ENCODE measurements at regions not wholly inside any gene's neighbourhood (a gene's known extent, or its start where the extent isn't known, plus 50 kb on each side); places are given as distances from the start of the nearest gene placed in this dataset.

- Histone ChIP-seq H3K4me3 (replicated peaks in 1 of 2; ENCODE audit: low read depth in 1 of 2, low read length in 2 of 2) (no peak overlapping the region), H3K27me3 (ENCODE audit: insufficient read depth, low read length) (no peaks in the 10 kb centered on the region), H4K20me1 (ENCODE audit: insufficient read depth) (no peaks in the 10 kb centered on the region), H3K9me3 (ENCODE audit: control insufficient read depth in 1 of 2, insufficient read depth in 1 of 2, low read depth in 1 of 2, low read length in 2 of 2) (no peaks in the 10 kb centered on the region), H3K9ac (ENCODE audit: low read length) (no peak overlapping the region), H3K4me2 (ENCODE audit: low read length) (no peak overlapping the region), H3K27ac (ENCODE audit: low read depth, low read length) (no peak overlapping the region), H2AFZ (ENCODE audit: low read depth, low read length, poor library complexity, severe bottlenecking) (no peak overlapping the region), H3K79me2 (ENCODE audit: insufficient read depth, low read length) (no peaks in the 10 kb centered on the region), H3K9me2 (ENCODE audit: insufficient read depth) (no peaks in the 10 kb centered on the region), H3K36me3 (ENCODE audit: control insufficient read depth in 1 of 2, insufficient read depth in 2 of 2, low read length in 2 of 2) (no peaks in the 10 kb centered on the region), H3K4me1 (ENCODE audit: control insufficient read depth in 1 of 2, insufficient read depth in 2 of 2, low read length in 2 of 2) (no peaks in the 10 kb centered on the region)
- ATAC-seq, result no peak
- TF ChIP-seq MAX (IDR thresholded peaks at IDR 0.05) (no peak), EGR1 (IDR thresholded peaks at IDR 0.05; ENCODE audit: low read depth) (no peak), ZNF274 (IDR thresholded peaks at IDR 0.05; ENCODE audit: low read depth, low read length) (no peak)
- intact Hi-C loops (cut with micrococcal nuclease), result loop anchor here (10.0 kb wide), 1 partner anchor 720 kb away; no protein-coding TSS in a partner anchor
- no TSS peak for BruUV-seq (replicated peaks)
- no peak for DNase-seq (ENCODE audit: low read depth, low spot score)
- CTCF ChIA-PET, result no interaction called here
- RAD21 ChIA-PET (ENCODE audit: low non-redundant PET in 1 of 2, low total read pairs in 2 of 2, uncharacterized antibody in 2 of 2, unreplicated experiment in 2 of 2), result no interaction called here
- POLR2A ChIA-PET, result no interaction called here
Observed at GRCh38 chr7:42694894-42695507, 216.9 kb downstream of the C7orf25 start.

GRCh38 chr7:42693722-42694121 is 218.1 kb downstream of the C7orf25 start:
- ChIA-PET POLR2A (no interaction called here), CTCF (no interaction called here), RAD21 (ENCODE audit: low non-redundant PET in 1 of 2, low total read pairs in 2 of 2, uncharacterized antibody in 2 of 2, unreplicated experiment in 2 of 2) (no interaction called here)
- H3K36me3 ChIP-seq (ENCODE audit: control insufficient read depth in 1 of 2, insufficient read depth in 2 of 2, low read length in 2 of 2), result no peaks in the 10 kb centered on the region
- H4K20me1 ChIP-seq (ENCODE audit: insufficient read depth), result no peaks in the 10 kb centered on the region
- H3K79me2 ChIP-seq (ENCODE audit: insufficient read depth, low read length), result no peaks in the 10 kb centered on the region
- no peak overlapping the region for H3K27ac ChIP-seq (ENCODE audit: low read depth, low read length)
- H3K9ac ChIP-seq (ENCODE audit: low read length), result no peak overlapping the region
- no peak overlapping the region for H2AFZ ChIP-seq (ENCODE audit: low read depth, low read length, poor library complexity, severe bottlenecking)
- TF ChIP-seq POLR2AphosphoS5 (IDR thresholded peaks at IDR 0.05; ENCODE audit: low read depth, low read length) (no peak), EZH2phosphoT487 (IDR thresholded peaks at IDR 0.05; ENCODE audit: borderline replicate concordance) (no peak), TCF7L2 (IDR thresholded peaks at IDR 0.05; ENCODE audit: borderline replicate concordance, extremely low read depth, insufficient read depth, insufficient read length) (no peak), ZBTB33 (IDR thresholded peaks at IDR 0.05; ENCODE audit: extremely low read depth, insufficient replicate concordance, low read length) (no peak), POLR2A (IDR thresholded peaks at IDR 0.05; ENCODE audit: borderline replicate concordance, extremely low read depth, insufficient read depth, insufficient read length) (no peak)
- H3K4me3 ChIP-seq (replicated peaks in 1 of 2; ENCODE audit: low read depth in 1 of 2, low read length in 2 of 2), result no peak overlapping the region
- H3K9me2 ChIP-seq (ENCODE audit: insufficient read depth), result no peaks in the 10 kb centered on the region
- intact Hi-C loops (cut with micrococcal nuclease), result loop anchor here (10.0 kb wide), 1 partner anchor 719 kb away; no protein-coding TSS in a partner anchor
- no peak overlapping the region for H3K4me2 ChIP-seq (ENCODE audit: low read length)
- DNase-seq (ENCODE audit: low read depth, low spot score) (no peak), ATAC-seq (no peak)
- H3K27me3 ChIP-seq (ENCODE audit: insufficient read depth, low read length), result no peaks in the 10 kb centered on the region
- H3K4me1 ChIP-seq (ENCODE audit: control insufficient read depth in 1 of 2, insufficient read depth in 2 of 2, low read length in 2 of 2), result no peaks in the 10 kb centered on the region
- no TSS peak for BruUV-seq (replicated peaks)
- H3K9me3 ChIP-seq (ENCODE audit: control insufficient read depth in 1 of 2, insufficient read depth in 1 of 2, low read depth in 1 of 2, low read length in 2 of 2), result no peaks in the 10 kb centered on the region
